ENCODE measurements at regions not wholly inside any gene's neighbourhood (a gene's known extent, or its start where the extent isn't known, plus 50 kb on each side); places are given as distances from the start of the nearest gene placed in this dataset.

DNA sequence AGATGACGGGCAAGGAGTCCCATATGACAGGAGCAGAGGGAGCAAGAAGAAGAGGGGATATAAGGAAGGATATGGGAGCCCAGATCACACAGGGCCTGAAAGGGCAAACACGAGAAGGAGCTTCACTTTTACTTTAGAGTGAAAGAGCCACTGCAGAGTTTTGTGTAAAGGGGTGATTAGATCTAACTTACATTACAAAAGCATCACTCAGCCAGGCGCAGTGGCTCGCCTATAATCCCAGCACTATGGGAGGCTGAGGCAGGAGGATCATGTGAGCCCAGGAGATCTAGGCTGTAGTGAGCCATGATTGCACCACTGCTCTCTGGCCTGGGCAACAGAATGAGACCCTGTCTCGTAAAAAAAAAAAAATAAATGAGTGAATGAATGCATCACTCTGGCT is 91.1 kb downstream of the MPP7 start:
- Histone ChIP-seq H3K27me3 (ENCODE audit: control insufficient read depth in 4 of 4, insufficient read depth in 4 of 4, low read length in 3 of 4) (no peaks in the 10 kb centered on the region), H3K4me1 (ENCODE audit: control insufficient read depth in 4 of 4, insufficient read depth in 4 of 4, low read length in 3 of 4) (no peaks in the 10 kb centered on the region), H3K27ac (ENCODE audit: low read depth in 1 of 2, low read length in 2 of 2) (no peak overlapping the region), H3K9ac (ENCODE audit: low read depth in 1 of 2, low read length in 2 of 2) (no peak overlapping the region), H3K36me3 (ENCODE audit: control insufficient read depth in 4 of 4, insufficient read depth in 3 of 4, low read depth in 1 of 4, low read length in 3 of 4) (no peaks in the 10 kb centered on the region), H3K4me3 (ENCODE audit: low read depth in 1 of 3, low read length in 3 of 3) (no peak overlapping the region), H3K9me3 (ENCODE audit: control insufficient read depth in 4 of 4, low read length in 3 of 4) (no peaks in the 10 kb centered on the region)
- no peak for TF ChIP-seq JUND (IDR thresholded peaks at IDR 0.05)
- TF ChIP-seq, protein P1, sequence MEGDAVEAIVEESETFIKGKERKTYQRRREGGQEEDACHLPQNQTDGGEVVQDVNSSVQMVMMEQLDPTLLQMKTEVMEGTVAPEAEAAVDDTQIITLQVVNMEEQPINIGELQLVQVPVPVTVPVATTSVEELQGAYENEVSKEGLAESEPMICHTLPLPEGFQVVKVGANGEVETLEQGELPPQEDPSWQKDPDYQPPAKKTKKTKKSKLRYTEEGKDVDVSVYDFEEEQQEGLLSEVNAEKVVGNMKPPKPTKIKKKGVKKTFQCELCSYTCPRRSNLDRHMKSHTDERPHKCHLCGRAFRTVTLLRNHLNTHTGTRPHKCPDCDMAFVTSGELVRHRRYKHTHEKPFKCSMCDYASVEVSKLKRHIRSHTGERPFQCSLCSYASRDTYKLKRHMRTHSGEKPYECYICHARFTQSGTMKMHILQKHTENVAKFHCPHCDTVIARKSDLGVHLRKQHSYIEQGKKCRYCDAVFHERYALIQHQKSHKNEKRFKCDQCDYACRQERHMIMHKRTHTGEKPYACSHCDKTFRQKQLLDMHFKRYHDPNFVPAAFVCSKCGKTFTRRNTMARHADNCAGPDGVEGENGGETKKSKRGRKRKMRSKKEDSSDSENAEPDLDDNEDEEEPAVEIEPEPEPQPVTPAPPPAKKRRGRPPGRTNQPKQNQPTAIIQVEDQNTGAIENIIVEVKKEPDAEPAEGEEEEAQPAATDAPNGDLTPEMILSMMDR (IDR thresholded peaks at IDR 0.05; ENCODE audit: low read depth, low read length, missing input control), result no peak
- no peak for TF ChIP-seq SP1 (IDR thresholded peaks at IDR 0.05)
- TF ChIP-seq REST (IDR thresholded peaks at IDR 0.05), result no peak
- no peak for TF ChIP-seq HNF4G (IDR thresholded peaks at IDR 0.05)
- no peak for TF ChIP-seq MAX (IDR thresholded peaks at IDR 0.05)
- no peak for TF ChIP-seq FOXA2 (IDR thresholded peaks at IDR 0.05)
- no peak for TF ChIP-seq ATF3 (IDR thresholded peaks at IDR 0.05)
- TF ChIP-seq GABPA (IDR thresholded peaks at IDR 0.05 in 1 of 2, conservative IDR thresholded peaks at IDR 0.05 in 1 of 2), result no peak
- no peak for TF ChIP-seq TAF1 (conservative IDR thresholded peaks at IDR 0.05)
- TF ChIP-seq YY1 (IDR thresholded peaks at IDR 0.05), result no peak
- TF ChIP-seq EGR1 (IDR thresholded peaks at IDR 0.05; ENCODE audit: low read depth in 2 of 2), result no peak
- DNase-seq (ENCODE audit: low spot score), result no peak
- WGBS, result 95% methylated on average over 5 of the region's 5 CpGs

- 95% methylated on average over 2 of the region's 2 CpGs for WGBS
- DNase-seq (ENCODE audit: low spot score), result no peak
- no peak overlapping the region for H3K27ac ChIP-seq (ENCODE audit: low read depth in 1 of 2, low read length in 2 of 2)
- no peaks in the 10 kb centered on the region for H3K4me1 ChIP-seq (ENCODE audit: control insufficient read depth in 4 of 4, insufficient read depth in 4 of 4, low read length in 3 of 4)
- no peak overlapping the region for H3K4me3 ChIP-seq (ENCODE audit: low read depth in 1 of 3, low read length in 3 of 3)
- no peak overlapping the region for H3K9ac ChIP-seq (ENCODE audit: low read depth in 1 of 2, low read length in 2 of 2)
- H3K27me3 ChIP-seq (ENCODE audit: control insufficient read depth in 4 of 4, insufficient read depth in 4 of 4, low read length in 3 of 4), result no peaks in the 10 kb centered on the region
- no peaks in the 10 kb centered on the region for H3K9me3 ChIP-seq (ENCODE audit: control insufficient read depth in 4 of 4, low read length in 3 of 4)
- H3K36me3 ChIP-seq (ENCODE audit: control insufficient read depth in 4 of 4, insufficient read depth in 3 of 4, low read depth in 1 of 4, low read length in 3 of 4), result no peaks in the 10 kb centered on the region
- no peak for TF ChIP-seq JUND (IDR thresholded peaks at IDR 0.05)
- TF ChIP-seq MAX (IDR thresholded peaks at IDR 0.05), result no peak
- no peak for TF ChIP-seq SP1 (IDR thresholded peaks at IDR 0.05)
- TF ChIP-seq, protein P1 (IDR thresholded peaks at IDR 0.05; ENCODE audit: low read depth, low read length, missing input control), result no peak
- TF ChIP-seq YY1 (IDR thresholded peaks at IDR 0.05), result no peak
- no peak for TF ChIP-seq GABPA (IDR thresholded peaks at IDR 0.05 in 1 of 2, conservative IDR thresholded peaks at IDR 0.05 in 1 of 2)
- TF ChIP-seq HNF4G (IDR thresholded peaks at IDR 0.05), result no peak
- no peak for TF ChIP-seq RXRA (IDR thresholded peaks at IDR 0.05)
- no peak for TF ChIP-seq TAF1 (conservative IDR thresholded peaks at IDR 0.05)
Measured at GRCh38 chr10:28207799-28208198, 95.1 kb downstream of the MPP7 start.

Measured in liver (tissue), 8 donors.